HepG2 (cell line): ENCODE measurements at regions not wholly inside any gene's neighbourhood (a gene's known extent, or its start where the extent isn't known, plus 50 kb on each side); places are given as distances from the start of the nearest gene placed in this dataset.

Experiments
- EED ChIP-seq: sonication (generic); formaldehyde crosslinking; IDR thresholded peaks from 2 replicates; pipeline ENCODE4 v1.5.0; 2020; ENCODE audit warnings: mild to moderate bottlenecking, missing genetic modification reagents
- EZH2 ChIP-seq: conservative IDR thresholded peaks from 2 replicates; pipeline ENCODE4 v1.6.1; 2012; ENCODE audit warnings: mild to moderate bottlenecking, low read depth, low read length, moderate library complexity
- FOXM1 ChIP-seq: sonication (generic); formaldehyde crosslinking; IDR thresholded peaks from 2 replicates; pipeline ENCODE4 v1.5.0; 2020; ENCODE audit warnings: missing genetic modification reagents
- FOXP1 ChIP-seq, 2 experiments: fragments of 450-650 bp in 1 of 2; IDR thresholded peaks; 2 replicates each; pipeline ENCODE4 v1.6.1; 2017 to 2018; ENCODE audit warnings: antibody characterized with exemption in 1 of 2
- SIN3B ChIP-seq: fragments of 150-350 bp; IDR thresholded peaks from 2 replicates; pipeline ENCODE4 v1.6.1; 2014; ENCODE audit warnings: low read length
- SMYD3 ChIP-seq: sonication (generic); formaldehyde crosslinking; IDR thresholded peaks from 2 replicates; pipeline ENCODE4 v1.8.1; 2023; ENCODE audit warnings: mild to moderate bottlenecking, missing genetic modification reagents
- ZNF7 ChIP-seq: IDR thresholded peaks from 2 replicates; pipeline ENCODE4 v1.6.1; 2016; ENCODE audit warnings: missing biosample characterization, missing genetic modification reagents
- ZSCAN30 ChIP-seq: sonication (generic); formaldehyde crosslinking; IDR thresholded peaks from 2 replicates; pipeline ENCODE4 v1.5.0; 2020; ENCODE audit warnings: mild to moderate bottlenecking, missing genetic modification reagents

GRCh38 chr2:111239581-111240249 is 119.0 kb downstream of the BCL2L11 start:
- TF ChIP-seq EED (CRISPR knock-in tag): no peak
- TF ChIP-seq ZSCAN30: no peak
- no peak for TF ChIP-seq EZH2
- TF ChIP-seq FOXM1 (CRISPR knock-in tag): no peak
- TF ChIP-seq SMYD3: no peak
- TF ChIP-seq SIN3B: no peak
- TF ChIP-seq FOXP1 (IDR thresholded peaks at IDR 0.05): no peak
- TF ChIP-seq FOXP1 (CRISPR knock-in tag; IDR thresholded peaks at IDR 0.05): no peak
- no peak for TF ChIP-seq ZNF7 (CRISPR knock-in tag)
